ENCODE measurements at regions not wholly inside any gene's neighbourhood (a gene's known extent, or its start where the extent isn't known, plus 50 kb on each side); places are given as distances from the start of the nearest gene placed in this dataset.

- intact Hi-C loops (cut with DNase I) = loop anchor here (5.0 to 10.0 kb wide), 2 partner anchors 83 to 176 kb away; no protein-coding TSS in a partner anchor
- no peak for DNase-seq (ENCODE audit: low spot score)
Measured at GRCh38 chr3:64398006-64398405, 172.7 kb upstream of the PRICKLE2 start.

- DNase-seq (ENCODE audit: low spot score) = no peak
- intact Hi-C loops (cut with DNase I) = loop anchor here (5.0 to 10.0 kb wide), 2 partner anchors 83 to 175 kb away; no protein-coding TSS in a partner anchor
Measured at GRCh38 chr3:64397573-64397972, 172.3 kb upstream of the PRICKLE2 start.

GRCh38 chr3:64395490-64395889 is 170.2 kb upstream of the PRICKLE2 start:
- DNase-seq (ENCODE audit: low spot score) = no peak

GRCh38 chr3:64393193-64393592 is 167.9 kb upstream of the PRICKLE2 start:
- no peak for DNase-seq (ENCODE audit: low spot score)
- intact Hi-C loops (cut with DNase I) = loop anchor here (5.0 to 10.0 kb wide), 2 partner anchors 46 to 78 kb away; no protein-coding TSS in a partner anchor

More at GRCh38 chr3:64395490-64395889, 170.2 kb upstream of the PRICKLE2 start:
- intact Hi-C loops (cut with DNase I) = loop anchor here (5.0 to 10.0 kb wide), 2 partner anchors 81 to 173 kb away; no protein-coding TSS in a partner anchor

GRCh38 chr3:64392001-64392400 is 166.7 kb upstream of the PRICKLE2 start:
- intact Hi-C loops (cut with DNase I) = loop anchor here (5.0 to 10.0 kb wide), 2 partner anchors 45 to 77 kb away; no protein-coding TSS in a partner anchor
- DNase-seq (ENCODE audit: low spot score) = no peak

- intact Hi-C loops (cut with DNase I) = loop anchor here (5.0 to 10.0 kb wide), 2 partner anchors 44 to 76 kb away; no protein-coding TSS in a partner anchor
Measured at GRCh38 chr3:64390893-64391292, 165.6 kb upstream of the PRICKLE2 start.

GRCh38 chr3:64388886-64389285 is 163.6 kb upstream of the PRICKLE2 start:
- intact Hi-C loops (cut with DNase I) = no loop called here

More at GRCh38 chr3:64390893-64391292, 165.6 kb upstream of the PRICKLE2 start:
- DNase-seq (ENCODE audit: low spot score) = no peak

GRCh38 chr3:64387688-64388087 is 162.4 kb upstream of the PRICKLE2 start:
- no peak for DNase-seq (ENCODE audit: low spot score)
- intact Hi-C loops (cut with DNase I) = no loop called here

More at GRCh38 chr3:64388886-64389285, 163.6 kb upstream of the PRICKLE2 start:
- no peak for DNase-seq (ENCODE audit: low spot score)

- no peak for DNase-seq (ENCODE audit: low spot score)
- intact Hi-C loops (cut with DNase I) = no loop called here
Measured at GRCh38 chr3:64385277-64385676, 160.0 kb upstream of the PRICKLE2 start.

- DNase-seq (ENCODE audit: low spot score) = no peak
- intact Hi-C loops (cut with DNase I) = no loop called here
Measured at GRCh38 chr3:64384561-64384960, 159.3 kb upstream of the PRICKLE2 start.

GRCh38 chr3:64382153-64382552 is 156.9 kb upstream of the PRICKLE2 start:
- intact Hi-C loops (cut with DNase I) = no loop called here

GRCh38 chr3:64381367-64381766 is 156.1 kb upstream of the PRICKLE2 start:
- DNase-seq (ENCODE audit: low spot score) = no peak

More at GRCh38 chr3:64382153-64382552, 156.9 kb upstream of the PRICKLE2 start:
- no peak for DNase-seq (ENCODE audit: low spot score)

GRCh38 chr3:64380546-64380945 is 155.3 kb upstream of the PRICKLE2 start:
- DNase-seq (ENCODE audit: low spot score) = no peak
- intact Hi-C loops (cut with DNase I) = no loop called here

More at GRCh38 chr3:64381367-64381766, 156.1 kb upstream of the PRICKLE2 start:
- intact Hi-C loops (cut with DNase I) = no loop called here

GRCh38 chr3:64379221-64379620 is 154.0 kb upstream of the PRICKLE2 start:
- intact Hi-C loops (cut with DNase I) = no loop called here
- DNase-seq (ENCODE audit: low spot score) = no peak

- intact Hi-C loops (cut with DNase I) = no loop called here
- no peak for DNase-seq (ENCODE audit: low spot score)
Measured at GRCh38 chr3:64377942-64378341, 152.7 kb upstream of the PRICKLE2 start.

- intact Hi-C loops (cut with DNase I) = no loop called here
- DNase-seq (ENCODE audit: low spot score) = no peak
Measured at GRCh38 chr3:64375737-64376136, 150.5 kb upstream of the PRICKLE2 start.

- DNase-seq (ENCODE audit: low spot score) = no peak
- intact Hi-C loops (cut with DNase I) = no loop called here
Measured at GRCh38 chr3:64369390-64369789, 144.1 kb upstream of the PRICKLE2 start.

- DNase-seq (ENCODE audit: low spot score) = no peak
- intact Hi-C loops (cut with DNase I) = no loop called here
Measured at GRCh38 chr3:64368257-64369020, 143.2 kb upstream of the PRICKLE2 start.

- intact Hi-C loops (cut with DNase I) = no loop called here
- no peak for DNase-seq (ENCODE audit: low spot score)
Measured at GRCh38 chr3:64365877-64366276, 140.6 kb upstream of the PRICKLE2 start.

- intact Hi-C loops (cut with DNase I) = no loop called here
- DNase-seq (ENCODE audit: low spot score) = no peak
Measured at GRCh38 chr3:64363842-64364241, 138.6 kb upstream of the PRICKLE2 start.
